Transverse colon (tissue), 4 donors: ENCODE measurements at regions not wholly inside any gene's neighbourhood (a gene's known extent, or its start where the extent isn't known, plus 50 kb on each side); places are given as distances from the start of the nearest gene placed in this dataset.

Source experiments
- CTCF ChIP-seq, 5 experiments: fragments of 200-600 bp in 3 of 5; fragments of 450-650 bp in 2 of 5; sonication (generic) in 3 of 5; IDR thresholded peaks; 1 replicate in 2 of 5; 2 replicates in 3 of 5; pipeline ENCODE4 v1.5.1; 2016 to 2017; ENCODE audit warnings: antibody characterized with exemption in 5 of 5, inconsistent platforms in 3 of 5, mild to moderate bottlenecking in 2 of 5, moderate library complexity in 1 of 5
- EP300 ChIP-seq: sonication (generic); formaldehyde crosslinking; IDR thresholded peaks from one replicate; pipeline ENCODE4 v1.6.1; 2017; ENCODE audit warnings: antibody characterized with exemption, low read depth
- POLR2A ChIP-seq: fragments of 450-650 bp; IDR thresholded peaks from one replicate; pipeline ENCODE4 v1.6.1; 2016; ENCODE audit warnings: antibody characterized with exemption, mild to moderate bottlenecking, moderate library complexity
- POLR2AphosphoS5 ChIP-seq, 3 donors: sonication (generic); formaldehyde crosslinking; IDR thresholded peaks; one replicate each; pipeline ENCODE4 v1.6.1; 2016; ENCODE audit warnings: antibody characterized with exemption in 3 of 3

- TF ChIP-seq POLR2A (no peak), POLR2AphosphoS5 (IDR thresholded peaks at IDR 0.05) (no peak), CTCF (IDR thresholded peaks at IDR 0.05) (no peak), EP300 (no peak)
Measured at GRCh38 chr1:199010492-199010891, 371.7 kb downstream of the PTPRC start.
